ENCODE measurements at regions not wholly inside any gene's neighbourhood (a gene's known extent, or its start where the extent isn't known, plus 50 kb on each side); places are given as distances from the start of the nearest gene placed in this dataset.

- no peaks in the 10 kb centered on the region for H3K4me1 ChIP-seq (ENCODE audit: insufficient read depth)
- no peak overlapping the region for H3K4me3 ChIP-seq
- H3K27me3 ChIP-seq, result no peaks in the 10 kb centered on the region
- intact Hi-C loops (cut with DNase I), result no loop called here
- no peak for DNase-seq
- H3K36me3 ChIP-seq, result no peaks in the 10 kb centered on the region
- WGBS, 3 donors, result 75 to 78% (median 76%) methylated on average over 8 of the region's 8 CpGs
- no peak for TF ChIP-seq EP300 (IDR thresholded peaks at IDR 0.05)
- TF ChIP-seq POLR2A (IDR thresholded peaks at IDR 0.05), result no peak
- no peak for TF ChIP-seq CTCF (IDR thresholded peaks at IDR 0.05)
- no peak overlapping the region for H3K27ac ChIP-seq
- no peaks in the 10 kb centered on the region for H3K9me3 ChIP-seq
Observed at GRCh38 chr1:233520261-233521191, 93.4 kb upstream of the KCNK1 start.

- Histone ChIP-seq H3K4me3 (no peak overlapping the region), H3K36me3 (no peaks in the 10 kb centered on the region), H3K27me3 (no peaks in the 10 kb centered on the region), H3K4me1 (ENCODE audit: insufficient read depth) (no peaks in the 10 kb centered on the region), H3K27ac (no peak overlapping the region), H3K9me3 (no peaks in the 10 kb centered on the region)
- intact Hi-C loops (cut with DNase I), result no loop called here
- TF ChIP-seq EP300 (IDR thresholded peaks at IDR 0.05), result no peak
- TF ChIP-seq CTCF (IDR thresholded peaks at IDR 0.05), result no peak
- no peak for TF ChIP-seq POLR2A (IDR thresholded peaks at IDR 0.05)
- DNase-seq, result no peak
- WGBS, 3 donors, result 3 to 28% (median 23%) methylated on average over 2 of the region's 2 CpGs
Observed at GRCh38 chr1:233523047-233523446, 90.9 kb upstream of the KCNK1 start.

- no peak for TF ChIP-seq POLR2A (IDR thresholded peaks at IDR 0.05)
- TF ChIP-seq CTCF (IDR thresholded peaks at IDR 0.05), result no peak
- TF ChIP-seq EP300 (IDR thresholded peaks at IDR 0.05), result no peak
- H3K4me1 ChIP-seq (ENCODE audit: insufficient read depth), result no peaks in the 10 kb centered on the region
- no peak for DNase-seq
- H3K27me3 ChIP-seq, result no peaks in the 10 kb centered on the region
- H3K27ac ChIP-seq, result no peak overlapping the region
- H3K36me3 ChIP-seq, result no peaks in the 10 kb centered on the region
- WGBS, 3 donors, result 62 to 73% (median 64%) methylated on average over 5 of the region's 5 CpGs
- no peak overlapping the region for H3K4me3 ChIP-seq
- no peaks in the 10 kb centered on the region for H3K9me3 ChIP-seq
- intact Hi-C loops (cut with DNase I), result no loop called here
Observed at GRCh38 chr1:233527818-233528217, 86.1 kb upstream of the KCNK1 start.

- intact Hi-C loops (cut with DNase I), result no loop called here
- H3K4me1 ChIP-seq (ENCODE audit: insufficient read depth), result no peaks in the 10 kb centered on the region
- TF ChIP-seq POLR2A (IDR thresholded peaks at IDR 0.05) (no peak), EP300 (IDR thresholded peaks at IDR 0.05) (no peak), CTCF (IDR thresholded peaks at IDR 0.05) (no peak)
- H3K27ac ChIP-seq, result no peak overlapping the region
- 91 to 95% (median 94%) methylated on average over 6 of the region's 6 CpGs for WGBS, 3 donors
- no peaks in the 10 kb centered on the region for H3K9me3 ChIP-seq
- no peak overlapping the region for H3K4me3 ChIP-seq
- H3K27me3 ChIP-seq, result no peaks in the 10 kb centered on the region
- no peaks in the 10 kb centered on the region for H3K36me3 ChIP-seq
- no peak for DNase-seq
Observed at GRCh38 chr1:233530665-233531386, 83.1 kb upstream of the KCNK1 start.
